OCI-LY7 (cell line): ENCODE measurements at regions not wholly inside any gene's neighbourhood (a gene's known extent, or its start where the extent isn't known, plus 50 kb on each side); places are given as distances from the start of the nearest gene placed in this dataset.

Experiments used
- BruUV-seq: library from RNA; stranded (reverse); fragments of 400-500 nt; replicated peaks from 2 replicates; lab custom pipeline; 2021; lab: Mats Ljungman, UMichigan
- CTCF ChIA-PET: fragments of 300-600 bp; sonication (Branson Sonifier 250); formaldehyde crosslinking; loops from one replicate; lab custom pipeline; 2022; ENCODE audit warnings: antibody characterized with exemption; ENCODE audit not compliant: unreplicated experiment; lab: Charles Lee
- POLR2A ChIA-PET: fragments of 300-600 bp; sonication (Branson Sonifier 250); formaldehyde crosslinking; loops from one replicate; lab custom pipeline; 2022; ENCODE audit warnings: antibody characterized with exemption; lab: Charles Lee
- DNase-seq: peaks from one replicate; pipeline ENCODE4 v3.0.0-alpha.2; 2015; ENCODE audit warnings: low spot score
- H2AFZ ChIP-seq: fragments of 200-600 bp; sonication (generic), shearing (Covaris generic); 2 replicates; pipeline ENCODE4 v1.6.1; 2014; ENCODE audit warnings: mild to moderate bottlenecking, antibody characterized with exemption, low read length, moderate library complexity
- H3K27ac ChIP-seq: fragments of 200-600 bp; sonication (generic); 2 replicates; pipeline ENCODE4 v1.5.1; 2014; ENCODE audit warnings: mixed run types, low read depth, mild to moderate bottlenecking, moderate library complexity, low read length, inconsistent platforms; ENCODE audit not compliant: poor library complexity, severe bottlenecking
- H3K36me3 ChIP-seq: fragments of 200-600 bp; sonication (generic); 2 replicates; pipeline ENCODE4 v1.6.1; 2014; ENCODE audit warnings: mild to moderate bottlenecking, antibody characterized with exemption, low read length, moderate library complexity, mixed read lengths; ENCODE audit not compliant: insufficient read depth
- H3K4me1 ChIP-seq: fragments of 200-600 bp; sonication (generic); 2 replicates; pipeline ENCODE4 v1.5.1; 2014; ENCODE audit warnings: mild to moderate bottlenecking, low read length; ENCODE audit not compliant: insufficient read depth, poor library complexity, severe bottlenecking
- H3K4me2 ChIP-seq: fragments of 200-600 bp; sonication (generic); 2 replicates; pipeline ENCODE4 v1.6.1; 2014; ENCODE audit warnings: mild to moderate bottlenecking, low read length
- H3K4me3 ChIP-seq: fragments of 200-600 bp; sonication (generic); 2 replicates; pipeline ENCODE4 v1.5.1; 2014; ENCODE audit warnings: mild to moderate bottlenecking, low read depth, low read length; ENCODE audit not compliant: poor library complexity, severe bottlenecking
- H3K79me2 ChIP-seq: fragments of 200-600 bp; sonication (generic); 2 replicates; pipeline ENCODE4 v1.6.1; 2016; ENCODE audit warnings: low read depth, mild to moderate bottlenecking, low read length, moderate library complexity, mixed read lengths; ENCODE audit not compliant: insufficient read depth
- H3K9me2 ChIP-seq: fragments of 200-600 bp; sonication (generic); 2 replicates; pipeline ENCODE4 v1.6.1; 2016; ENCODE audit warnings: mild to moderate bottlenecking, low read length, mixed read lengths; ENCODE audit not compliant: insufficient read depth
- H3K9me3 ChIP-seq: fragments of 200-600 bp; sonication (generic); 2 replicates; pipeline ENCODE4 v1.6.1; 2014; ENCODE audit warnings: mild to moderate bottlenecking, mixed run types, low read length, mixed read lengths
- H4K20me1 ChIP-seq: fragments of 200-600 bp; sonication (generic); 2 replicates; pipeline ENCODE4 v1.6.1; 2014; ENCODE audit warnings: mild to moderate bottlenecking, antibody characterized with exemption, low read length, moderate library complexity, mixed read lengths; ENCODE audit not compliant: insufficient read depth
- CTCF ChIP-seq: fragments of 200-600 bp; sonication (generic); conservative IDR thresholded peaks from 2 replicates; pipeline ENCODE4 v1.5.1; 2014; ENCODE audit warnings: mild to moderate bottlenecking, antibody characterized with exemption, low read length, moderate library complexity, mixed read lengths
- EZH2phosphoT487 ChIP-seq: fragments of 200-600 bp; sonication (generic); IDR thresholded peaks from 2 replicates; pipeline ENCODE4 v1.6.1; 2018; ENCODE audit warnings: low read depth, borderline replicate concordance, mild to moderate bottlenecking, mixed run types, antibody characterized with exemption, low read length, moderate library complexity, mixed read lengths
- intact Hi-C: fragments of 100-400 bp; cut with micrococcal nuclease; formaldehyde crosslinking; loops from one replicate; pipeline ENCODE4 v1.10.0; 2022; ENCODE audit not compliant: unreplicated experiment

- H3K27ac ChIP-seq: no peak overlapping the region
- DNase-seq: no peak
Observed at GRCh38 chr14:27013678-27014077, 415.8 kb upstream of the NOVA1 start.

GRCh38 chr14:27015065-27015464 lies 417.2 kb upstream of the NOVA1 start:
- Histone ChIP-seq H3K27ac (no peak overlapping the region), H3K79me2 (no peaks in the 10 kb centered on the region), H3K36me3 (no peaks in the 10 kb centered on the region), H2AFZ (no peak overlapping the region), H3K4me2 (no peak overlapping the region), H3K9me3 (no peaks in the 10 kb centered on the region), H3K9me2 (no peaks in the 10 kb centered on the region), H3K4me3 (no peak overlapping the region), H3K4me1 (no peaks in the 10 kb centered on the region), H4K20me1 (no peaks in the 10 kb centered on the region)
- BruUV-seq: no TSS peak
- no peak for DNase-seq
- intact Hi-C loops: no loop called here
- ChIA-PET CTCF (no interaction called here), POLR2A (no interaction called here)
- TF ChIP-seq CTCF (no peak), EZH2phosphoT487 (no peak)

More at GRCh38 chr14:27013678-27014077, 415.8 kb upstream of the NOVA1 start:
- H3K4me2 ChIP-seq: no peak overlapping the region
- intact Hi-C loops: no loop called here
- H3K36me3 ChIP-seq: no peaks in the 10 kb centered on the region
- POLR2A ChIA-PET: no interaction called here
- H3K9me2 ChIP-seq: no peaks in the 10 kb centered on the region
- CTCF ChIA-PET: no interaction called here
- H3K9me3 ChIP-seq: no peaks in the 10 kb centered on the region
- no peaks in the 10 kb centered on the region for H3K4me1 ChIP-seq
- H2AFZ ChIP-seq: no peak overlapping the region
- no peak overlapping the region for H3K4me3 ChIP-seq
- no TSS peak for BruUV-seq
- TF ChIP-seq EZH2phosphoT487: no peak
- no peak for TF ChIP-seq CTCF
- H4K20me1 ChIP-seq: no peaks in the 10 kb centered on the region
- no peaks in the 10 kb centered on the region for H3K79me2 ChIP-seq

GRCh38 chr14:27025648-27026047 lies 427.8 kb upstream of the NOVA1 start:
- Histone ChIP-seq H4K20me1 (no peaks in the 10 kb centered on the region), H3K79me2 (no peaks in the 10 kb centered on the region), H3K4me3 (no peak overlapping the region), H3K27ac (no peak overlapping the region), H3K36me3 (no peaks in the 10 kb centered on the region), H2AFZ (no peak overlapping the region), H3K4me2 (no peak overlapping the region), H3K4me1 (no peaks in the 10 kb centered on the region), H3K9me3 (peaks cover 11% of the 10 kb centered on the region; the same call in 1 of the 2 replicates), H3K9me2 (no peaks in the 10 kb centered on the region)
- intact Hi-C loops: no loop called here
- DNase-seq: no peak
- TF ChIP-seq CTCF (no peak), EZH2phosphoT487 (no peak)
- ChIA-PET CTCF (no interaction called here), POLR2A (no interaction called here)
- no TSS peak for BruUV-seq
